ENCODE measurements at regions not wholly inside any gene's neighbourhood (a gene's known extent, or its start where the extent isn't known, plus 50 kb on each side); places are given as distances from the start of the nearest gene placed in this dataset.

- H3K36me3 ChIP-seq: no peaks in the 10 kb centered on the region
- H3K27me3 ChIP-seq: no peaks in the 10 kb centered on the region
- WGBS, 2 donors: 84 to 89% methylated on average over 1 of the region's 1 CpG
- TF ChIP-seq POLR2A (IDR thresholded peaks at IDR 0.05) (no peak), CTCF (IDR thresholded peaks at IDR 0.05) (no peak), EP300 (IDR thresholded peaks at IDR 0.05) (no peak)
- no peak overlapping the region for H3K4me3 ChIP-seq
- H3K9me3 ChIP-seq: no peaks in the 10 kb centered on the region
- no peaks in the 10 kb centered on the region for H3K4me1 ChIP-seq
- no peak overlapping the region for H3K27ac ChIP-seq
- DNase-seq (ENCODE audit: low spot score in 2 of 2): no peak
Observed at GRCh38 chr1:194654956-194655355, 1468.5 kb upstream of the B3GALT2 start.

DNA sequence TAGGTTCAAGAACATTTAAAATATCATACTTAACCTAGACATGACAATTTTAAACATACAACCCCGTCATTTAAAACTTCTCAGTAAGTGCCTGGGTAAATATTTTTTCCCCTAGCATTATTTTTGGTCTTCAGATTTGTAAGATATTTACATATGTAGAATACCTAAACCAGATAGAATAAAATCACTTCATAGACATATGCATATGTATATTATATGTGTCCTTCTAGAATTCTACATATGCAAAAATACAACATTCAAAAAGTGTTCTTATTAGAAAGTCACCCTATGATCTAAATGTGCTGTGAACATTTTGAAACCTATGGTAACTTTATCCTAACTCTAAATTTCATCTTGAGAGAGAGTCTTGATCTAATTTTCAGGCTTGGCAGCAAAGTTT is 1467.0 kb upstream of the B3GALT2 start:
- TF ChIP-seq EP300 (IDR thresholded peaks at IDR 0.05) (no peak), POLR2A (IDR thresholded peaks at IDR 0.05) (no peak)
- H3K4me3 ChIP-seq: no peak overlapping the region
- no peaks in the 10 kb centered on the region for H3K27me3 ChIP-seq
- no peaks in the 10 kb centered on the region for H3K9me3 ChIP-seq
- WGBS, 2 donors: 80 to 81% methylated on average over 1 of the region's 1 CpG
- no peaks in the 10 kb centered on the region for H3K4me1 ChIP-seq
- no peaks in the 10 kb centered on the region for H3K36me3 ChIP-seq
- no peak for DNase-seq (ENCODE audit: low spot score in 2 of 2)
- H3K27ac ChIP-seq: no peak overlapping the region

GRCh38 chr1:194647118-194647517 is 1460.7 kb upstream of the B3GALT2 start:
- Histone ChIP-seq H3K27ac (no peak overlapping the region), H3K9me3 (no peaks in the 10 kb centered on the region), H3K36me3 (no peaks in the 10 kb centered on the region), H3K4me1 (no peaks in the 10 kb centered on the region), H3K27me3 (no peaks in the 10 kb centered on the region), H3K4me3 (no peak overlapping the region)
- 80 to 83% methylated on average over 2 of the region's 2 CpGs for WGBS, 2 donors
- TF ChIP-seq CTCF (IDR thresholded peaks at IDR 0.05): no peak
- no peak for TF ChIP-seq POLR2A (IDR thresholded peaks at IDR 0.05)
- no peak for TF ChIP-seq EP300 (IDR thresholded peaks at IDR 0.05)
- DNase-seq (ENCODE audit: low spot score in 2 of 2): no peak

- no peak overlapping the region for H3K4me3 ChIP-seq
- TF ChIP-seq CTCF (IDR thresholded peaks at IDR 0.05): no peak
- no peak for TF ChIP-seq EP300 (IDR thresholded peaks at IDR 0.05)
- no peak for TF ChIP-seq POLR2A (IDR thresholded peaks at IDR 0.05)
- H3K27ac ChIP-seq: no peak overlapping the region
- no peaks in the 10 kb centered on the region for H3K9me3 ChIP-seq
- WGBS, 2 donors: 65 to 77% methylated on average over 1 of the region's 1 CpG
- H3K36me3 ChIP-seq: no peaks in the 10 kb centered on the region
- H3K27me3 ChIP-seq: no peaks in the 10 kb centered on the region
- no peak for DNase-seq (ENCODE audit: low spot score in 2 of 2)
- H3K4me1 ChIP-seq: no peaks in the 10 kb centered on the region
Observed at GRCh38 chr1:194644528-194644927, 1458.1 kb upstream of the B3GALT2 start.

DNA sequence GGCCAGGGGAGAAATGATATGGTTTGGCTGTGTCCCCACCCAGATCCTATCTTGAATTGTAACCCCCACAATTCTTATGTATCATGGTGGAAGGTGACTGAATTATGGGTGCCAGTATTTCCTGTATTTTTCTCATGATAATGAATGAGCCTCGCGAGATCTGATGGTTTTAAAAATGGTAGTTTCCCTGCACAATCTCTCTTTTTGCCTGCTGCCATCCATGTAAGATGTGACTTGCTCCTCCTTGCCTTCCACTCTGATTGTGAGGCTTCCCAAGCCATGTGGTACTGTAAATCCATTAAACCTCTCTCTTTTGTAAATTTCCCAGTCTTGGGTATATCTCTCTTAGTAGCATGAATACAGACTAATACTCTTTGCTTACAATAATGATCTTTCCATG is 1453.9 kb upstream of the B3GALT2 start:
- WGBS, 2 donors: 93 to 97% methylated on average over 2 of the region's 2 CpGs
- Histone ChIP-seq H3K36me3 (no peaks in the 10 kb centered on the region), H3K27ac (no peak overlapping the region), H3K27me3 (no peaks in the 10 kb centered on the region), H3K4me1 (no peaks in the 10 kb centered on the region), H3K9me3 (peaks cover 0 to 4% (median 0%) of the 10 kb centered on the region in 4 donors), H3K4me3 (no peak overlapping the region)
- DNase-seq (ENCODE audit: low spot score in 2 of 2): no peak
- TF ChIP-seq EP300 (IDR thresholded peaks at IDR 0.05): no peak
- no peak for TF ChIP-seq POLR2A (IDR thresholded peaks at IDR 0.05)
- no peak for TF ChIP-seq CTCF (IDR thresholded peaks at IDR 0.05)

GRCh38 chr1:194629011-194629410 is 1442.6 kb upstream of the B3GALT2 start:
- WGBS, 2 donors: 76 to 89% methylated on average over 2 of the region's 2 CpGs
- no peak overlapping the region for H3K4me3 ChIP-seq
- no peak overlapping the region for H3K27ac ChIP-seq
- TF ChIP-seq CTCF (IDR thresholded peaks at IDR 0.05) (no peak), EP300 (IDR thresholded peaks at IDR 0.05) (no peak), POLR2A (IDR thresholded peaks at IDR 0.05) (no peak)
- H3K27me3 ChIP-seq: no peaks in the 10 kb centered on the region
- H3K4me1 ChIP-seq: no peaks in the 10 kb centered on the region
- H3K9me3 ChIP-seq: peaks cover 0 to 13% (median 0%) of the 10 kb centered on the region in 4 donors
- no peaks in the 10 kb centered on the region for H3K36me3 ChIP-seq
- DNase-seq (ENCODE audit: low spot score in 2 of 2): no peak
